HG02981 (cell line): ENCODE measurements at regions not wholly inside any gene's neighbourhood (a gene's known extent, or its start where the extent isn't known, plus 50 kb on each side); places are given as distances from the start of the nearest gene placed in this dataset.

Experiments
- ATAC-seq: cut with Tn5 transposase; IDR thresholded peaks from one replicate; pipeline ENCODE4 v1.9.1; 2021; ENCODE audit warnings: mild to moderate bottlenecking, moderate library complexity; ENCODE audit not compliant: unreplicated experiment

GRCh38 chr6:167672738-167673137, 154.0 kb upstream of the AFDN start:
- ATAC-seq: no peak

- ATAC-seq: no peak
Observed at GRCh38 chr6:167673946-167674345, 152.8 kb upstream of the AFDN start.

- ATAC-seq: no peak
Observed at GRCh38 chr6:167674486-167674885, 152.2 kb upstream of the AFDN start.

DNA sequence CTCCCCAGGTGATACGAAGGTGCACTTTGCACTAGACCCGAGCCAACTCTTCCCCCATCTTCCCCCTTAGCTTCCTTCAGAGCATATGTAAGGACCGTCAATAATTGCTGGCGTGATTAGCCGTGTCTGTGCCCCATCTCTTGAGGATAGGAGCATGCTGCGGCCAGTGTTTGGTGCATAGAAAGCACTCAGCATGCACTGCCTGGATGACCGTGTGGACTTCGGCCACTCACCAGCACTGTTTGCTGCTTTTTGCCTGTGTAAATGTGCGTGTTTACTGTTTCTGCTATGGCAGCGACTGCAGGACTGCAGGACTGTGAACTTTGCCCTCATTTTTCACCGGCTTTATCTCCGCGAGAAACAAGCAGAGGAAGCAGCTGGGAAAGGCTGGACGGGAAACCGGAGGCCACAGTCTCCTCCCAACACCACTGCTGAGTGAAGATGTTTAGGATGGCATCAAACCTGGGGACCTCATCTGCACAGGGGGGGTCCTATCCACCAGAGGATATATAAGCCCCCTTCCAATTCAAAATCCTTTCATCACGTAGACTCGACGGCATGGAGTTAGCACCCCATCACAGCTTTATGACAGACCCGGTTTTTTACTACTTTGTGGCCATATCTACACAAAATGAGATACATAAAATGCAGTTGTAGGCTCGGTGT, 150.6 kb upstream of the AFDN start:
- ATAC-seq: no peak

DNA sequence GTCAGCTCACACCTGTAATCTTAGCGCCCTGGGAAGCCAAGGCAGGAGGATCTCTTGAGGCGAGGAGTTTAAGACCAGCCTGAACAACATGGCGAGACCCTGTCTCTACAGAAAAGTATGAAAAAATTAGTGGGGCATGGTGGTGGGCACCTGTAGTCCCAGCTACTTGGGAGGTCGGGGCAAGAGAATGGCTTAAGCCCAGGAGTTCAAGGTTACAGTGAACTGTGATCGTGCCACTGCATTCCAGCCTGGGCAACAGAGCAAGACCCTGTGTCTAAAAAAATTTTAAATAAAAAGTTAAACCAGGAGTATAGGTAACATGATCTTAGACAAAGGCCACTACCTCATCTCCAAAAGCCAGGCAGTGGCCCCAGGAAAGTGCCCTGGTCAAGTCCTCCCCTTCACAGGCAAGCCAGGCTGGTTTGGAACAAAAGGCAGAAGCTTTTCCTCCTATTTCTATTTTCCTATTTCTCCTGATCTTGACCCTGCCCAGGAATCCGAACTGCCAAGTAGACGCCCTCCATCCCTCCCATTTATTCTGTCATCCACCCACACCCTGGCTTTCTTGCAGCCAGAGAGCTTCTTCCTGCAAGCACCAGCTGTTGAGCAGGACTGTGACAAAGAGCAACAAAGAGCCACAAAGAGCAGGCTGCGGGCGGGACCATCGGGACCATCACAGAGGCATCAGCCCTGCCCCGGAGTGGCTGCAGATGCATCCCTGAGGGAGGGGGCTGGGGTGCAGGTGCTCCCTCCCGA, 149.9 kb upstream of the AFDN start:
- no peak for ATAC-seq

DNA sequence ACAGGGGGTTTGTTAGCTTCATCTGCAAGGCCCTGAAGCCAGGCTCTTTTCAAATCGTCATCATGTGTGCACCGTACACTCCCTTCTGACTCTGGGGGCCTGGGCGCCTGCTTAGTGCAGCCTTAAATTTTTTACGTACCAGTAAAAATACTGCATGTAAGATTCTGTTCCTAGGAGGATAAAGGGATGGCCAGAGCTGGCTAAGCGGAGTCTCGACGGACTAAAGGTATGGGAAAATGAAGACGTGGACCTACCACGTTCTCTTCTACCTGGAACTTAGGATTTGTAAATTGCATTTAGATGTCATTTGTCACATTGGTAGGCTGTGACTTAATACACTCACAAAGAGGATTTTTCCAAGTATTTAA, 149.3 kb upstream of the AFDN start:
- no peak for ATAC-seq

GRCh38 chr6:167678102-167679101, 148.3 kb upstream of the AFDN start:
- ATAC-seq: no peak

GRCh38 chr6:167679122-167679736, 147.5 kb upstream of the AFDN start:
- ATAC-seq: no peak

GRCh38 chr6:167679790-167680604, 146.7 kb upstream of the AFDN start:
- ATAC-seq: no peak

GRCh38 chr6:167680605-167681149, 146.0 kb upstream of the AFDN start:
- ATAC-seq: no peak

DNA sequence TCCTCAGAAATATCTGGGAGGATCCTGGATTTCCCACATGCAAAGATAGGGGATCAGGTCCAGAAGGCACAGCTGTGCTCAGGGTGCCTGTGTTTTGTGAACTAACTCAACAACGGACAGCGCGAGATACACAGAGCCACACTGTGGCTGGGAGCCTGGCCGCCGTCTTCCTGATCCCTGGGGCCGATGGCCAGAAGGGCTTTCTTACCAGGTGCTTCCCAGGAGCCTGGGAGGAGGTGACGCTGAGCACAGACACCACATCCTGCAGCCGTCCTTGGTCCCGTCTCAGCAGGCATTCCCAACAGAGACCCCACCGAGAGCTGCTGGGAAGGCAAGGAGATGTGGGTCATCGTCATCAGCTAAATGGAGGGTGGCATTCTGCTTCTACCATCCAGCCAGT, 144.6 kb upstream of the AFDN start:
- ATAC-seq: no peak

GRCh38 chr6:167682546-167683027, 144.1 kb upstream of the AFDN start:
- ATAC-seq: no peak

- ATAC-seq: no peak
Observed at GRCh38 chr6:167683028-167683862, 143.5 kb upstream of the AFDN start.

DNA sequence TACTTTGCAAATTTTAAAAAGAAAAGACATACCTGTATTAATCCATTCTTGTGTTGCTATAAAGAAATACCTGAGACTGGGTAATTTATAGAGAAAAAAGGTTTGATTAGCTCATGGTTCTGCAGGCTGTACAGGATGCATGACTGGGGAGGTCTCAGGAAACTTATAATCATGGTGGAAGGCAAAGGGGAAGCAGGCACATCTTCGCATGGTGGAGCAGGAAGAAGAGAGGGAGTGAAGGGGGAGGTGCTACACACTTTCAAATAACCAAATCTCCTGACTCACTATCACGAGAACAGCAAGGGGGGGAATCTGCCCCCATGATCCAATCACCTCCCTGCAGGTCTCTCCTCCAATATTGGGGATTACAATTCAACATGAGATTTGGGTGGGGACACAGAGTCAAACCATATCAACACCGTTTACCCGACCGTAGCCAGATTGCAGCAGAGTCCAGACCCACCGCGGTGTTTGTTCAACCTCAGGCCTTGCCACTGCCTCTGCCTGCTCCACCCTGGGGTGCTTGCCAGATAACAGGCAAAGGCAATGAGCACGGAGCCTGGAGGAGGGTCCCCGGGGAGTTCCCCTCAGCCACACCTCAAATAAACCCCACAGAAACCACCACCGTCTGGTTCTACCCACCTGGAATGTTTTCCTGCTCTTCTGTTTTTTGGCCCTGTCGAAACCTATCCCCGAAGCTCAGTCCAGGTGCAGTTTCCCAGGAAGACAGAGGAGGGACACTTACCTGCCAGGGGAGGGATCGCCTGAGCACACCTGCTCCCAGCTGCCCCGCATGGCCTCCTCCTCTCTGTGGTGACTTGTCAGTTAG, 142.2 kb upstream of the AFDN start:
- no peak for ATAC-seq

GRCh38 chr6:167685654-167686053, 141.1 kb upstream of the AFDN start:
- ATAC-seq: no peak

GRCh38 chr6:167686204-167686893, 140.4 kb upstream of the AFDN start:
- no peak for ATAC-seq

DNA sequence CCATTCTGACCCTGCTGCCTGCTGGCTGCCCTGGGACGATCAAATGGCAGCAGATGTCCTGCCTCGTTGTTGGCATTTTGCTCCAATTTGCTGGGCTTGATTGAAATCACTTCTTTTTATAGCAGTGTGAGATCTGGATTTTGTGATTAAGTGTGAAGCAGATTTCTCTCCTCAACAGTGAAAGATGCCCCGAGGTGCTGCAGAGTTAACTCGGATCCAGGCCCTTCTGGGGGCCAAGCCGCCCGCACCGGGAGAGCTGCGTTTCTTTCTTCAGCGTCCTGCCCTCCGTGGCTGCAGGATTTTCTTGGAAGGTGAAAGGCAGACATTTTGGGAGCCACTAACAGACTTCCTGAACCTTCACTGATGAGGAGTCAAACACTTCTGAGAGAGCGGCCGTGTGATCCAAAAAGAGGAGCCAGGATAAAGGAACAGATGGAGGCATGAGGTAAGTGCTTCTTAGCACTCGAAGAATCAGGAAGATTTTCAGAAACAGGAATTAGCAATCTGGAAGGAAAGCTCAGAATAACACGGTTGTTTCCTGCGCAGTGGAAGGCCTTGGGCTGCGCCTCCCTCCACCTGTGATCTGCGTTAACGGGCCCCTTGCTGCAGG, 139.5 kb upstream of the AFDN start:
- ATAC-seq: no peak
